ENCODE measurements at regions not wholly inside any gene's neighbourhood (a gene's known extent, or its start where the extent isn't known, plus 50 kb on each side); places are given as distances from the start of the nearest gene placed in this dataset.

DNA sequence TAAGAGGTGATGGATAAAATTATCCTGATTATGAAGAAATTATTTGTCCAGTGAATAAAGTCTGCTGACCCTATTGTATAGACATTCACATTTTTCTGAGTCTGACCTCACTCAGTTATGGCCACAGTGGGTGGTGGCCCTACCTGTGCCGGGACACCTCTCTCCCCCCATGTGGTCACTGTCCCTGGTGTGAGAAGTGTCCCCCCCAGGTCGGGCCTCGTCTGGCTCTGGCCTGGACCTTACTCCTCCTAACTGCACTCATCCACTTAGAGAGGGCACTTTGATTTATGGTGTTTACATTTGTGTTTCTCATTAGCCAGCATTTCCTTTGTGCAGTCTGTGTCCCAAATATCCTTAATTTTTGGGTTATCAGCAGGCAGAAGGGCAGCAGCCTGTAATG, 59.6 kb upstream of the ZNF32 start:
- TF ChIP-seq, protein P1, sequence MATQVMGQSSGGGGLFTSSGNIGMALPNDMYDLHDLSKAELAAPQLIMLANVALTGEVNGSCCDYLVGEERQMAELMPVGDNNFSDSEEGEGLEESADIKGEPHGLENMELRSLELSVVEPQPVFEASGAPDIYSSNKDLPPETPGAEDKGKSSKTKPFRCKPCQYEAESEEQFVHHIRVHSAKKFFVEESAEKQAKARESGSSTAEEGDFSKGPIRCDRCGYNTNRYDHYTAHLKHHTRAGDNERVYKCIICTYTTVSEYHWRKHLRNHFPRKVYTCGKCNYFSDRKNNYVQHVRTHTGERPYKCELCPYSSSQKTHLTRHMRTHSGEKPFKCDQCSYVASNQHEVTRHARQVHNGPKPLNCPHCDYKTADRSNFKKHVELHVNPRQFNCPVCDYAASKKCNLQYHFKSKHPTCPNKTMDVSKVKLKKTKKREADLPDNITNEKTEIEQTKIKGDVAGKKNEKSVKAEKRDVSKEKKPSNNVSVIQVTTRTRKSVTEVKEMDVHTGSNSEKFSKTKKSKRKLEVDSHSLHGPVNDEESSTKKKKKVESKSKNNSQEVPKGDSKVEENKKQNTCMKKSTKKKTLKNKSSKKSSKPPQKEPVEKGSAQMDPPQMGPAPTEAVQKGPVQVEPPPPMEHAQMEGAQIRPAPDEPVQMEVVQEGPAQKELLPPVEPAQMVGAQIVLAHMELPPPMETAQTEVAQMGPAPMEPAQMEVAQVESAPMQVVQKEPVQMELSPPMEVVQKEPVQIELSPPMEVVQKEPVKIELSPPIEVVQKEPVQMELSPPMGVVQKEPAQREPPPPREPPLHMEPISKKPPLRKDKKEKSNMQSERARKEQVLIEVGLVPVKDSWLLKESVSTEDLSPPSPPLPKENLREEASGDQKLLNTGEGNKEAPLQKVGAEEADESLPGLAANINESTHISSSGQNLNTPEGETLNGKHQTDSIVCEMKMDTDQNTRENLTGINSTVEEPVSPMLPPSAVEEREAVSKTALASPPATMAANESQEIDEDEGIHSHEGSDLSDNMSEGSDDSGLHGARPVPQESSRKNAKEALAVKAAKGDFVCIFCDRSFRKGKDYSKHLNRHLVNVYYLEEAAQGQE (IDR thresholded peaks at IDR 0.05; ENCODE audit: low read depth) = no peak
- TF ChIP-seq POLR2A (IDR thresholded peaks at IDR 0.05; ENCODE audit: borderline replicate concordance, extremely low read depth, insufficient read depth, insufficient read length) = no peak
- TF ChIP-seq, protein P2, sequence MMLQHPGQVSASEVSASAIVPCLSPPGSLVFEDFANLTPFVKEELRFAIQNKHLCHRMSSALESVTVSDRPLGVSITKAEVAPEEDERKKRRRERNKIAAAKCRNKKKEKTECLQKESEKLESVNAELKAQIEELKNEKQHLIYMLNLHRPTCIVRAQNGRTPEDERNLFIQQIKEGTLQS (IDR thresholded peaks at IDR 0.05) = no peak
- TF ChIP-seq, protein P3, sequence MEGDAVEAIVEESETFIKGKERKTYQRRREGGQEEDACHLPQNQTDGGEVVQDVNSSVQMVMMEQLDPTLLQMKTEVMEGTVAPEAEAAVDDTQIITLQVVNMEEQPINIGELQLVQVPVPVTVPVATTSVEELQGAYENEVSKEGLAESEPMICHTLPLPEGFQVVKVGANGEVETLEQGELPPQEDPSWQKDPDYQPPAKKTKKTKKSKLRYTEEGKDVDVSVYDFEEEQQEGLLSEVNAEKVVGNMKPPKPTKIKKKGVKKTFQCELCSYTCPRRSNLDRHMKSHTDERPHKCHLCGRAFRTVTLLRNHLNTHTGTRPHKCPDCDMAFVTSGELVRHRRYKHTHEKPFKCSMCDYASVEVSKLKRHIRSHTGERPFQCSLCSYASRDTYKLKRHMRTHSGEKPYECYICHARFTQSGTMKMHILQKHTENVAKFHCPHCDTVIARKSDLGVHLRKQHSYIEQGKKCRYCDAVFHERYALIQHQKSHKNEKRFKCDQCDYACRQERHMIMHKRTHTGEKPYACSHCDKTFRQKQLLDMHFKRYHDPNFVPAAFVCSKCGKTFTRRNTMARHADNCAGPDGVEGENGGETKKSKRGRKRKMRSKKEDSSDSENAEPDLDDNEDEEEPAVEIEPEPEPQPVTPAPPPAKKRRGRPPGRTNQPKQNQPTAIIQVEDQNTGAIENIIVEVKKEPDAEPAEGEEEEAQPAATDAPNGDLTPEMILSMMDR (IDR thresholded peaks at IDR 0.05 in 2 of 3, conservative IDR thresholded peaks at IDR 0.05 in 1 of 3; ENCODE audit: borderline replicate concordance in 1 of 3, insufficient read depth in 1 of 3, low read depth in 2 of 3, low read length in 2 of 3) = no peak
- TF ChIP-seq EZH2 (IDR thresholded peaks at IDR 0.05) = no peak
- TF ChIP-seq CBX3 (IDR thresholded peaks at IDR 0.05; ENCODE audit: low read depth) = no peak
- no peak for TF ChIP-seq POLR2AphosphoS5 (IDR thresholded peaks at IDR 0.05; ENCODE audit: low read depth, low read length)
- TF ChIP-seq ZNF274 (IDR thresholded peaks at IDR 0.05; ENCODE audit: low read depth, low read length) = no peak
- TF ChIP-seq EZH2phosphoT487 (IDR thresholded peaks at IDR 0.05; ENCODE audit: borderline replicate concordance) = no peak

Measured in HCT116 (cell line).